OCI-LY1 (cell line): ENCODE measurements at regions not wholly inside any gene's neighbourhood (a gene's known extent, or its start where the extent isn't known, plus 50 kb on each side); places are given as distances from the start of the nearest gene placed in this dataset.

Experiments
- H2AFZ ChIP-seq: fragments of 200-600 bp; sonication (generic), shearing (Covaris generic); 2 replicates; pipeline ENCODE4 v1.6.0; 2014; ENCODE audit warnings: antibody characterized with exemption, mild to moderate bottlenecking, low read length
- H3F3A ChIP-seq: fragments of 200-600 bp; sonication (generic), shearing (Covaris generic); 2 replicates; pipeline ENCODE4 v1.6.0; 2014; ENCODE audit warnings: mild to moderate bottlenecking, antibody characterized with exemption, low read length, moderate library complexity; ENCODE audit not compliant: insufficient read depth
- H3K27ac ChIP-seq: fragments of 200-600 bp; sonication (generic); 2 replicates; pipeline ENCODE4 v1.5.1; 2014; ENCODE audit warnings: low read length, mixed run types, mild to moderate bottlenecking, low read depth; ENCODE audit not compliant: poor library complexity, severe bottlenecking
- H3K27me3 ChIP-seq: fragments of 200-600 bp; sonication (generic); 2 replicates; pipeline ENCODE4 v1.6.0; 2014; ENCODE audit warnings: antibody characterized with exemption, mild to moderate bottlenecking, low read length, moderate library complexity; ENCODE audit not compliant: insufficient read depth
- H3K36me3 ChIP-seq: fragments of 200-600 bp; sonication (generic); 2 replicates; pipeline ENCODE4 v1.6.1; 2014; ENCODE audit warnings: mild to moderate bottlenecking, antibody characterized with exemption, low read length, moderate library complexity, mixed read lengths; ENCODE audit not compliant: insufficient read depth
- H3K4me1 ChIP-seq: fragments of 200-600 bp; sonication (generic); 2 replicates; pipeline ENCODE4 v1.5.1; 2014; ENCODE audit warnings: mild to moderate bottlenecking, low read length, moderate library complexity; ENCODE audit not compliant: insufficient read depth, severe bottlenecking
- H3K4me2 ChIP-seq: fragments of 200-600 bp; sonication (generic), shearing (Covaris generic); 2 replicates; pipeline ENCODE4 v1.6.1; 2014; ENCODE audit warnings: low read length
- H3K4me3 ChIP-seq: fragments of 200-600 bp; sonication (generic); 2 replicates; pipeline ENCODE4 v1.5.1; 2014; ENCODE audit warnings: low read length, low read depth, mild to moderate bottlenecking, mixed read lengths; ENCODE audit not compliant: poor library complexity, severe bottlenecking
- H3K79me2 ChIP-seq: fragments of 200-600 bp; shearing (Covaris generic); 2 replicates; pipeline ENCODE4 v1.6.1; 2016; ENCODE audit warnings: mixed run types, low read length, mixed read lengths; ENCODE audit not compliant: insufficient read depth
- H3K9ac ChIP-seq: fragments of 200-600 bp; sonication (generic), shearing (Covaris generic); 2 replicates; pipeline ENCODE4 v1.6.1; 2014; ENCODE audit warnings: mild to moderate bottlenecking, low read length, mixed read lengths
- H3K9me2 ChIP-seq: fragments of 200-600 bp; sonication (generic), shearing (Covaris generic); 2 replicates; pipeline ENCODE4 v1.6.1; 2014; ENCODE audit warnings: low read depth, mild to moderate bottlenecking, low read length, mixed read lengths
- H3K9me3 ChIP-seq: fragments of 200-600 bp; shearing (Covaris generic); 2 replicates; pipeline ENCODE4 v1.6.1; 2014; ENCODE audit warnings: low read length, mixed read lengths
- H4K20me1 ChIP-seq: fragments of 200-600 bp; sonication (generic), shearing (Covaris generic); 2 replicates; pipeline ENCODE4 v1.6.0; 2016; ENCODE audit warnings: mild to moderate bottlenecking, low read length; ENCODE audit not compliant: insufficient read depth
- EZH2 ChIP-seq: fragments of 200-600 bp; sonication (generic), shearing (Covaris generic); IDR thresholded peaks from 2 replicates; pipeline ENCODE4 v1.8.0; 2017; ENCODE audit warnings: borderline replicate concordance, mixed run types, mild to moderate bottlenecking, antibody characterized with exemption, low read length, moderate library complexity, mixed read lengths
- TF ChIP-seq, protein P1 (sequence below): fragments of 200-600 bp; sonication (generic), shearing (Covaris generic); IDR thresholded peaks from 2 replicates; pipeline ENCODE4 v1.5.1; 2017; ENCODE audit warnings: mild to moderate bottlenecking, antibody characterized with exemption, low read length, moderate library complexity, mixed read lengths

DNA sequence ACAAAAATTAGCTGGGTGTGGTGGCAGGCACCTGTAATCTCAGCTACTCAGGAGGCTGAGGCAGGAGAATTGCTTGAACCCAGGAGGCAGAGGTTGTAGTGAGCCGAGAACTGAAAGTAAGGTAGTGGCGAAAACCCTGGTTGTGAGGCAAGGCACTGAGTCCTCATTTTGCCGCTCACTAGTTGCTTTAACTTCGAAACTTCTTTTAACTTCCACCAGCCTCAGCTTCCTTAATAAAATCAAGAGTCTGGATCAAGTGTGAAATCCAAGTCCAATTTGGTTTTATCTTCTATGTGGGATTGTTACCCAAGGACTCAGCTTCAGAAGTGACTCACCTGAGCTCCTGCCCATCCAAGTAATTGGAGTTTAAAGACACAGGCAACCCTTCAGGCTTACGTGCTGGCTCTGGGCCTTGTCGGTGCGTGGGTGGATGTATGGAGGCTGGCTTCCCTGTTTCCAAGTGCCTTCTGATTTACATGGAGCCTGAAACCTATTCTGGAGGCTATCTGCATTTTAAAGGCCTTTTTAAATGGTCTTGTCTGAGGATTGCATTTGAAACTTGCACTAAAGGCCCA lies 374.2 kb upstream of the ID2 start:
- H3K27ac ChIP-seq = no peak overlapping the region
- H3K36me3 ChIP-seq = no peaks in the 10 kb centered on the region
- peaks cover 42% of the 10 kb centered on the region for H3K4me1 ChIP-seq
- H3K4me2 ChIP-seq = no peak overlapping the region
- TF ChIP-seq, protein P1, sequence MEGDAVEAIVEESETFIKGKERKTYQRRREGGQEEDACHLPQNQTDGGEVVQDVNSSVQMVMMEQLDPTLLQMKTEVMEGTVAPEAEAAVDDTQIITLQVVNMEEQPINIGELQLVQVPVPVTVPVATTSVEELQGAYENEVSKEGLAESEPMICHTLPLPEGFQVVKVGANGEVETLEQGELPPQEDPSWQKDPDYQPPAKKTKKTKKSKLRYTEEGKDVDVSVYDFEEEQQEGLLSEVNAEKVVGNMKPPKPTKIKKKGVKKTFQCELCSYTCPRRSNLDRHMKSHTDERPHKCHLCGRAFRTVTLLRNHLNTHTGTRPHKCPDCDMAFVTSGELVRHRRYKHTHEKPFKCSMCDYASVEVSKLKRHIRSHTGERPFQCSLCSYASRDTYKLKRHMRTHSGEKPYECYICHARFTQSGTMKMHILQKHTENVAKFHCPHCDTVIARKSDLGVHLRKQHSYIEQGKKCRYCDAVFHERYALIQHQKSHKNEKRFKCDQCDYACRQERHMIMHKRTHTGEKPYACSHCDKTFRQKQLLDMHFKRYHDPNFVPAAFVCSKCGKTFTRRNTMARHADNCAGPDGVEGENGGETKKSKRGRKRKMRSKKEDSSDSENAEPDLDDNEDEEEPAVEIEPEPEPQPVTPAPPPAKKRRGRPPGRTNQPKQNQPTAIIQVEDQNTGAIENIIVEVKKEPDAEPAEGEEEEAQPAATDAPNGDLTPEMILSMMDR = no peak
- no peak for TF ChIP-seq EZH2
- no peaks in the 10 kb centered on the region for H3K9me2 ChIP-seq
- H3K27me3 ChIP-seq = no peaks in the 10 kb centered on the region
- no peak overlapping the region for H2AFZ ChIP-seq
- H3K9me3 ChIP-seq = no peaks in the 10 kb centered on the region
- no peaks in the 10 kb centered on the region for H3K79me2 ChIP-seq
- H3K4me3 ChIP-seq = no peak overlapping the region
- no peaks in the 10 kb centered on the region for H4K20me1 ChIP-seq
- H3F3A ChIP-seq = no peaks in the 10 kb centered on the region
- H3K9ac ChIP-seq = no peak overlapping the region

DNA sequence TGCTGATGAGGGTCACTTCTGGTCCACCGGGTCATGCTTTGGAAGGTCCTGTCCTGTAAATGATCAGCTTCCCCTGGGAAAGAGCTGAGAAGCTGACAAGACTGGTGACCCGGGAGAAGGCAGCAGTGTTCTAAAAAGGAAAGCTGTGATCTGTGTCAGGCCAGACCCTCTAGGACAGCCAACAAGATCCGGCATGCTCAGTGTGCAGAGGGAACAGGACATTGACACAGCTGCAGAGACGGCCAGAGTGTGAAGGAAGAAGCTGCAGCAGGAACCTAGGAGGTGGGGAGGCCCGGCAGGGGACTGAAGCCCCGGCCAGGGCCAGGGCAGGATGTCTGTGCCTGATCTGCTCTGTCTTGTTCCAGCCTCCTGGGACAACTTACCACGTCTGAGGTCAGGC lies 372.7 kb upstream of the ID2 start:
- no peaks in the 10 kb centered on the region for H3F3A ChIP-seq
- H3K27ac ChIP-seq = no peak overlapping the region
- peaks cover 47% of the 10 kb centered on the region for H3K4me1 ChIP-seq
- TF ChIP-seq EZH2 = no peak
- TF ChIP-seq, protein P1 = no peak
- H4K20me1 ChIP-seq = no peaks in the 10 kb centered on the region
- no peaks in the 10 kb centered on the region for H3K27me3 ChIP-seq
- H3K4me2 ChIP-seq = no peak overlapping the region
- no peaks in the 10 kb centered on the region for H3K36me3 ChIP-seq
- no peaks in the 10 kb centered on the region for H3K9me2 ChIP-seq
- no peaks in the 10 kb centered on the region for H3K9me3 ChIP-seq
- no peak overlapping the region for H3K4me3 ChIP-seq
- H3K9ac ChIP-seq = no peak overlapping the region
- no peaks in the 10 kb centered on the region for H3K79me2 ChIP-seq
- H2AFZ ChIP-seq = no peak overlapping the region

- no peak overlapping the region; the same call in 1 of the 2 replicates for H3K9ac ChIP-seq
- H3K4me1 ChIP-seq = peaks cover 49% of the 10 kb centered on the region
- no peak overlapping the region for H2AFZ ChIP-seq
- H3K9me3 ChIP-seq = no peaks in the 10 kb centered on the region
- no peaks in the 10 kb centered on the region for H3F3A ChIP-seq
- no peaks in the 10 kb centered on the region for H4K20me1 ChIP-seq
- no peaks in the 10 kb centered on the region for H3K36me3 ChIP-seq
- no peaks in the 10 kb centered on the region for H3K9me2 ChIP-seq
- H3K79me2 ChIP-seq = no peaks in the 10 kb centered on the region
- peak overlapping the region; percentile 51 for H3K27ac ChIP-seq
- no peak for TF ChIP-seq EZH2
- TF ChIP-seq, protein P1 = no peak; the same call in 1 of the 2 replicates
- no peak overlapping the region for H3K4me3 ChIP-seq
- no peaks in the 10 kb centered on the region for H3K27me3 ChIP-seq
- peak overlapping the region; percentile 5; the same call in 1 of the 2 replicates for H3K4me2 ChIP-seq
Measured at GRCh38 chr2:8310557-8311455, 371.1 kb upstream of the ID2 start.
